ENCODE measurements at regions not wholly inside any gene's neighbourhood (a gene's known extent, or its start where the extent isn't known, plus 50 kb on each side); places are given as distances from the start of the nearest gene placed in this dataset.

DNA sequence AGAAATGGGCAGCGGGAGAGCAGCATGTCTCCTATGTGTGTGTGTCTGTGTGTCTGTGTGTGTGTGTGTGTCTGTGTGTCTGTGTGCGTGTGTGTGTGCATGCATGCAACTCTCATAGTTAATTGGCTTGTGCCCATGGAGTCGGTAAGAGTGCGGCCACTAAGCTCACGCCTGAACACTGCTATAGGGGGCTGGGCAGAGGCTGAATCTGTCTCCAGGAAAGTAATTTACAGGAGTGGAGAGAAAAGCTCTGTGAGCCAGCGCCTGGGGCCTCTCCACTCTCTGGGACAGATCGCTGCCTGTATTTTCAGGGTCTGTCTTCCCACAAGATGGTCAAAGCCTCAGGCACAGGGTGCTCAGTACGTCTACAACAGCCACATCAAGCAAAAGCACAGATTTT lies 553.4 kb downstream of the TNS1 start:
- H3K4me1 ChIP-seq = no peaks in the 10 kb centered on the region
- no peak overlapping the region for H3K27ac ChIP-seq
- no peak overlapping the region for H3K4me3 ChIP-seq
- WGBS, 2 donors = 78 to 86% methylated on average over 8 of the region's 8 CpGs
- DNase-seq (no peak), ATAC-seq (ENCODE audit: low FRiP score in 2 of 2) (no peak)
- H3K36me3 ChIP-seq = no peaks in the 10 kb centered on the region
- no peaks in the 10 kb centered on the region for H3K9me3 ChIP-seq
- no peak for TF ChIP-seq POLR2A (IDR thresholded peaks at IDR 0.05)
- TF ChIP-seq, protein P1, sequence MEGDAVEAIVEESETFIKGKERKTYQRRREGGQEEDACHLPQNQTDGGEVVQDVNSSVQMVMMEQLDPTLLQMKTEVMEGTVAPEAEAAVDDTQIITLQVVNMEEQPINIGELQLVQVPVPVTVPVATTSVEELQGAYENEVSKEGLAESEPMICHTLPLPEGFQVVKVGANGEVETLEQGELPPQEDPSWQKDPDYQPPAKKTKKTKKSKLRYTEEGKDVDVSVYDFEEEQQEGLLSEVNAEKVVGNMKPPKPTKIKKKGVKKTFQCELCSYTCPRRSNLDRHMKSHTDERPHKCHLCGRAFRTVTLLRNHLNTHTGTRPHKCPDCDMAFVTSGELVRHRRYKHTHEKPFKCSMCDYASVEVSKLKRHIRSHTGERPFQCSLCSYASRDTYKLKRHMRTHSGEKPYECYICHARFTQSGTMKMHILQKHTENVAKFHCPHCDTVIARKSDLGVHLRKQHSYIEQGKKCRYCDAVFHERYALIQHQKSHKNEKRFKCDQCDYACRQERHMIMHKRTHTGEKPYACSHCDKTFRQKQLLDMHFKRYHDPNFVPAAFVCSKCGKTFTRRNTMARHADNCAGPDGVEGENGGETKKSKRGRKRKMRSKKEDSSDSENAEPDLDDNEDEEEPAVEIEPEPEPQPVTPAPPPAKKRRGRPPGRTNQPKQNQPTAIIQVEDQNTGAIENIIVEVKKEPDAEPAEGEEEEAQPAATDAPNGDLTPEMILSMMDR (IDR thresholded peaks at IDR 0.05) = no peak
- no peak for TF ChIP-seq EP300 (IDR thresholded peaks at IDR 0.05)
- no peak for TF ChIP-seq POLR2AphosphoS5 (IDR thresholded peaks at IDR 0.05)
- H3K27me3 ChIP-seq = no peaks in the 10 kb centered on the region

DNA sequence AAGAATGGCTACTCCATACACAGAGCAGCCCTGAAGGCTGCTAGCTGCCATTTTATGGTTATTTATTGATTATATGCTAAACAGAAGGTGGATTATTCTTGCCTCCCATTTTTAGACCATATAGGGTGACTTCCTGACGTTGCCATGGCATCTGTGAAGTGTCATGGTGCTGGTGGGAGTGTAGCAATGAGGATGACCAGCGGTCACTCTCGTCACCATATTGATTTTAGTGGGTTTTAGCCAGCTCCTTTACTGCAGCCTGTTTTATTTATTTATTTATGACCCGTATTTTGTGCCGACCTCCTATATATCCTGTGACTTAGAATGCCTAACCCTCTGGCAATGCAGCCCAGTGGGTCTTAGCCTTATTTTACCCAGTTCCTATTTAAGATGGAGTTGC lies 553.9 kb downstream of the TNS1 start:
- no peak overlapping the region for H3K27ac ChIP-seq
- no peaks in the 10 kb centered on the region for H3K9me3 ChIP-seq
- H3K36me3 ChIP-seq = no peaks in the 10 kb centered on the region
- DNase-seq (no peak), ATAC-seq (ENCODE audit: low FRiP score in 2 of 2) (no peak)
- no peak overlapping the region for H3K4me3 ChIP-seq
- no peaks in the 10 kb centered on the region for H3K27me3 ChIP-seq
- 92 to 93% methylated on average over 5 of the region's 5 CpGs for WGBS, 2 donors
- H3K4me1 ChIP-seq = no peaks in the 10 kb centered on the region
- TF ChIP-seq POLR2AphosphoS5 (IDR thresholded peaks at IDR 0.05) (no peak), POLR2A (IDR thresholded peaks at IDR 0.05) (no peak), EP300 (IDR thresholded peaks at IDR 0.05) (no peak)
- TF ChIP-seq, protein P1 (IDR thresholded peaks at IDR 0.05) = no peak

GRCh38 chr2:217445723-217446122 lies 557.1 kb downstream of the TNS1 start:
- Histone ChIP-seq H3K9me3 (no peaks in the 10 kb centered on the region), H3K27ac (no peak overlapping the region), H3K36me3 (no peaks in the 10 kb centered on the region), H3K27me3 (no peaks in the 10 kb centered on the region), H3K4me1 (no peaks in the 10 kb centered on the region), H3K4me3 (no peak overlapping the region)
- ATAC-seq (ENCODE audit: low FRiP score in 2 of 2) = peak; percentile 54 to 75
- TF ChIP-seq EP300 (IDR thresholded peaks at IDR 0.05) = no peak
- TF ChIP-seq, protein P1 (IDR thresholded peaks at IDR 0.05) = no peak
- no peak for TF ChIP-seq POLR2AphosphoS5 (IDR thresholded peaks at IDR 0.05)
- no peak for TF ChIP-seq POLR2A (IDR thresholded peaks at IDR 0.05)
- no peak for DNase-seq
- WGBS, 2 donors = 60 to 64% methylated on average over 4 of the region's 4 CpGs

DNA sequence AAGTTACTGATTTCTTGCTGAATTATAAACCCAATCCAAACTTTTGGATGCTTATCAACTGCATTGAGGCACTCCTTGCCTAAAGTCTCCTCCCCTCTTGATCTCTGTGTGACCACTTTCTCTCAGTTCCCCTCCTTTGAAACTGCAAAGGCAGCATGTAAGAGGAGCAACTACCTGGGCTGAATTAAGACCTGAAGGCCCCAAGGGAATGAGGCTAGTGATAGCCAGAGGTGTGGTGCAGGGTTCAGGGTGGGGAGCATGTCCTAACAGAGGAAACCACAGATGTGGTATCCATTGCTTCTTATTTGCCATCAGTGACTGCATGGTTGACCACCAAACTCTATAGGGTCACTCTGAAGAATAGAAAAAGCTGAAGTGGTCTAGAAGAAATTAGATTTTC lies 557.9 kb downstream of the TNS1 start:
- Histone ChIP-seq H3K36me3 (no peaks in the 10 kb centered on the region), H3K27me3 (no peaks in the 10 kb centered on the region), H3K27ac (no peak overlapping the region), H3K4me1 (no peaks in the 10 kb centered on the region), H3K9me3 (no peaks in the 10 kb centered on the region), H3K4me3 (no peak overlapping the region)
- ATAC-seq (ENCODE audit: low FRiP score in 2 of 2) (no peak), DNase-seq (no peak)
- no peak for TF ChIP-seq POLR2AphosphoS5 (IDR thresholded peaks at IDR 0.05)
- no peak for TF ChIP-seq POLR2A (IDR thresholded peaks at IDR 0.05)
- TF ChIP-seq EP300 (IDR thresholded peaks at IDR 0.05) = no peak
- TF ChIP-seq, protein P1 (IDR thresholded peaks at IDR 0.05) = no peak

- H3K4me1 ChIP-seq = no peaks in the 10 kb centered on the region
- no peak for DNase-seq
- ATAC-seq (ENCODE audit: low FRiP score in 2 of 2) = no peak
- H3K9me3 ChIP-seq = no peaks in the 10 kb centered on the region
- TF ChIP-seq POLR2A (IDR thresholded peaks at IDR 0.05) = no peak
- TF ChIP-seq POLR2AphosphoS5 (IDR thresholded peaks at IDR 0.05) = no peak
- no peak for TF ChIP-seq EP300 (IDR thresholded peaks at IDR 0.05)
- TF ChIP-seq, protein P1 (IDR thresholded peaks at IDR 0.05) = no peak
- no peaks in the 10 kb centered on the region for H3K36me3 ChIP-seq
- no peak overlapping the region for H3K4me3 ChIP-seq
- no peak overlapping the region for H3K27ac ChIP-seq
- no peaks in the 10 kb centered on the region for H3K27me3 ChIP-seq
These were observed 558.3 kb downstream of the TNS1 start for GRCh38 chr2:217444509-217444908.
